ENCODE measurements at regions not wholly inside any gene's neighbourhood (a gene's known extent, or its start where the extent isn't known, plus 50 kb on each side); places are given as distances from the start of the nearest gene placed in this dataset.

GRCh38 chr2:181264001-181264400 lies 193.2 kb upstream of the ITGA4 start:
- CTCF ChIA-PET: interaction anchor here (1.1 kb wide), 1 partner anchor 10 kb away, joined by 3 read pairs; no protein-coding TSS in a partner anchor
- no peak for DNase-seq (ENCODE audit: low read depth)
- TF ChIP-seq, protein P1, sequence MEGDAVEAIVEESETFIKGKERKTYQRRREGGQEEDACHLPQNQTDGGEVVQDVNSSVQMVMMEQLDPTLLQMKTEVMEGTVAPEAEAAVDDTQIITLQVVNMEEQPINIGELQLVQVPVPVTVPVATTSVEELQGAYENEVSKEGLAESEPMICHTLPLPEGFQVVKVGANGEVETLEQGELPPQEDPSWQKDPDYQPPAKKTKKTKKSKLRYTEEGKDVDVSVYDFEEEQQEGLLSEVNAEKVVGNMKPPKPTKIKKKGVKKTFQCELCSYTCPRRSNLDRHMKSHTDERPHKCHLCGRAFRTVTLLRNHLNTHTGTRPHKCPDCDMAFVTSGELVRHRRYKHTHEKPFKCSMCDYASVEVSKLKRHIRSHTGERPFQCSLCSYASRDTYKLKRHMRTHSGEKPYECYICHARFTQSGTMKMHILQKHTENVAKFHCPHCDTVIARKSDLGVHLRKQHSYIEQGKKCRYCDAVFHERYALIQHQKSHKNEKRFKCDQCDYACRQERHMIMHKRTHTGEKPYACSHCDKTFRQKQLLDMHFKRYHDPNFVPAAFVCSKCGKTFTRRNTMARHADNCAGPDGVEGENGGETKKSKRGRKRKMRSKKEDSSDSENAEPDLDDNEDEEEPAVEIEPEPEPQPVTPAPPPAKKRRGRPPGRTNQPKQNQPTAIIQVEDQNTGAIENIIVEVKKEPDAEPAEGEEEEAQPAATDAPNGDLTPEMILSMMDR (IDR thresholded peaks at IDR 0.05; ENCODE audit: insufficient read depth, low read depth, low read length): no peak

DNA sequence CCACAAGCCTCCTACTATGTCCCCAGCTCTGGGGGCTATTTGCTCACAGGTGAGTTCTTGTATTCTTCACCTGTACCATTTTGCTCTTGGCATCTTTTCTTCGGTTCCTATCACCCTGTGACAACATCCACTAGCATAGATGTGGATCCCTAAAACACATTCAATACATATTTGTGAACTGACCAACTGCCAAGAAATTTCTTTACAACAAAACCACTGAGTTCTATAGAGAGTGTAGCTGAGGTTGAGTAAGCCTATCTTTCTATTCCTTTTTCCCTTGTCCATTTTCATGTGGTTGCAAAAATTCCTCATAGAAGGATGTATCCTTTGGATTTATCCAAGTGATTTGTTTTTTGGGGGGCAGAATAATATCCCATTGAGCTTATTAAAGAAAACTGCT lies 192.7 kb upstream of the ITGA4 start:
- TF ChIP-seq, protein P1 (IDR thresholded peaks at IDR 0.05; ENCODE audit: insufficient read depth, low read depth, low read length): no peak

More at GRCh38 chr2:181264001-181264400, 193.2 kb upstream of the ITGA4 start:
- POLR2A ChIA-PET: no interaction called here
- Histone ChIP-seq H3K36me3 (ENCODE audit: control insufficient read depth, insufficient read depth, low read length) (no peaks in the 10 kb centered on the region), H3K27me3 (ENCODE audit: control insufficient read depth, insufficient read depth, low read length) (no peaks in the 10 kb centered on the region), H3K4me3 (ENCODE audit: low read depth, low read length) (no peak overlapping the region)

GRCh38 chr2:181266614-181267013 lies 190.6 kb upstream of the ITGA4 start:
- H3K36me3 ChIP-seq (ENCODE audit: control insufficient read depth, insufficient read depth, low read length): no peaks in the 10 kb centered on the region
- H3K27me3 ChIP-seq (ENCODE audit: control insufficient read depth, insufficient read depth, low read length): no peaks in the 10 kb centered on the region
- DNase-seq (ENCODE audit: low read depth): no peak
- ChIA-PET CTCF (no interaction called here), POLR2A (no interaction called here)
- no peak overlapping the region for H3K4me3 ChIP-seq (ENCODE audit: low read depth, low read length)
- TF ChIP-seq, protein P1 (IDR thresholded peaks at IDR 0.05; ENCODE audit: insufficient read depth, low read depth, low read length): no peak

More for the DNA sequence above, 192.7 kb upstream of the ITGA4 start:
- no peaks in the 10 kb centered on the region for H3K36me3 ChIP-seq (ENCODE audit: control insufficient read depth, insufficient read depth, low read length)
- H3K27me3 ChIP-seq (ENCODE audit: control insufficient read depth, insufficient read depth, low read length): no peaks in the 10 kb centered on the region
- H3K4me3 ChIP-seq (ENCODE audit: low read depth, low read length): no peak overlapping the region
- POLR2A ChIA-PET: no interaction called here
- CTCF ChIA-PET: interaction anchor here (1.1 kb wide), 1 partner anchor 9 kb away, joined by 3 read pairs; no protein-coding TSS in a partner anchor
- DNase-seq (ENCODE audit: low read depth): no peak

DNA sequence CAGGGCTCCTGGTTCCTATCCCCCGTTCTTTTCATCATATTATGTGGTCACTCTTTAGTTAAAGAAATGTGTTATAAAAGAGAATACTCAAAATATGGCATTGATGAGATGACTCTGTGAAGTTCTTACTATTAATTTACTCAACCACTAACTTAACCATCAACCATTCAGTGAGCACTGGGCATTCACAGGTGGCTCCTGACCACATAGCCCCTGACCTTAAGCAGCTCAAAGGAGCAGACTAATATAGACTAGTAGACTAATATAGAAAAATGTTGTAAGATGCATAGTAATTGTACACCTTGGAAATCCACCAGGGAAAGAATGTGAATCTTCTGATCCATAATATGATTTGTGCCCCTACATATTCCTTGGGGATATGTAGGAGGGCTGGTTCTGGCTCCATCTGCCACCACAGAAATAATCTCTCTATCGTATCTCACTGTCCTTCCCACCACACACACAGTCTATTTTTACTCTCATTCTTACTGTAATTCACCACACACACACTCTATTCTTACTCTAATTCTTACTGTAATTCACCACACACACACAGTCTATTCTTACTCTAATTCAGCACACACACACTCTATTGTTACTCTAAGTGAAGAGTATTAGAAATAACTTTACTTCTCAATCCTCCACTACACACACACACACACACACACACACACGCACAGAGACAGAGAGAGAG lies 188.9 kb upstream of the ITGA4 start:
- CTCF ChIA-PET: interaction anchor here (1.1 kb wide), 1 partner anchor 198 kb away, joined by 4 read pairs; no protein-coding TSS in a partner anchor
- no peak for DNase-seq (ENCODE audit: low read depth)
- no peaks in the 10 kb centered on the region for H3K36me3 ChIP-seq (ENCODE audit: control insufficient read depth, insufficient read depth, low read length)
- TF ChIP-seq, protein P1 (IDR thresholded peaks at IDR 0.05; ENCODE audit: insufficient read depth, low read depth, low read length): no peak
- POLR2A ChIA-PET: no interaction called here
- no peaks in the 10 kb centered on the region for H3K27me3 ChIP-seq (ENCODE audit: control insufficient read depth, insufficient read depth, low read length)
- H3K4me3 ChIP-seq (ENCODE audit: low read depth, low read length): no peak overlapping the region

DNA sequence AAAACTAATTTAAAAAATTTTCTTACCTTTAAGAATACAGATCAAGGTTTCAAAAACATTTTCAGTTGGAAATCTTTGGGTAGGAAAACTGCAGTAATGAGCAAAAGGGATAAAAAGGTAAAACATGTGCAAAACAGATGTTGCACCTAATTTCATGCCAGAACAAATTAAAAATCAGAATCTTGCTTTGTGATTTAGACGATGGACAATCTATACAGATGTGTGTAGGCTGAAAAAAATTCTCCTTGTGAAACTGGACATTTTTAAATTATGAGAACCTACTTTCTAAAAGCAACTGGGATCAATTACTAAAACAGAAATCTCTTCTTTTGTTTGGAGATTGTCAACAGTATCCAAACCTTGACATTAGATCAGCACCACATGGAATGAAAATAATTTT lies 183.2 kb upstream of the ITGA4 start:
- ChIA-PET POLR2A (no interaction called here), CTCF (interaction anchor here (0.7 to 1.0 kb wide), 4 partner anchors 9 to 1096 kb away, joined by 3 read pairs; no protein-coding TSS in a partner anchor)
- DNase-seq (ENCODE audit: low read depth): no peak
- no peaks in the 10 kb centered on the region for H3K27me3 ChIP-seq (ENCODE audit: control insufficient read depth, insufficient read depth, low read length)
- no peaks in the 10 kb centered on the region for H3K36me3 ChIP-seq (ENCODE audit: control insufficient read depth, insufficient read depth, low read length)
- TF ChIP-seq, protein P1 (IDR thresholded peaks at IDR 0.05; ENCODE audit: insufficient read depth, low read depth, low read length): no peak
- no peak overlapping the region for H3K4me3 ChIP-seq (ENCODE audit: low read depth, low read length)
